PC-3 (cell line): ENCODE measurements at regions not wholly inside any gene's neighbourhood (a gene's known extent, or its start where the extent isn't known, plus 50 kb on each side); places are given as distances from the start of the nearest gene placed in this dataset.

Experiments used
- ATAC-seq: fragments of 200-7000 bp; cut with Tn5 transposase; 2 replicates; pipeline ENCODE4 v1.9.1; 2020; ENCODE audit warnings: mild to moderate bottlenecking, moderate library complexity
- BruUV-seq: library from RNA; stranded (reverse); fragments of 400-500 nt; replicated peaks from 2 replicates; lab custom pipeline; 2021; lab: Mats Ljungman, UMichigan
- CTCF ChIA-PET: fragments of 300-600 bp; sonication (Branson Sonifier 250); formaldehyde crosslinking; loops from one replicate; lab custom pipeline; 2022; ENCODE audit warnings: antibody characterized with exemption; lab: Charles Lee
- POLR2A ChIA-PET: fragments of 300-600 bp; sonication (Branson Sonifier 250); formaldehyde crosslinking; loops from one replicate; lab custom pipeline; 2022; ENCODE audit warnings: antibody characterized with exemption; ENCODE audit not compliant: unreplicated experiment; lab: Charles Lee
- DNase-seq: peaks from one replicate; pipeline ENCODE4 v3.0.0-alpha.2; 2015
- H2AFZ ChIP-seq: fragments of 300-600 bp; sonication (generic); 2 replicates; pipeline ENCODE4 v1.6.0; 2016; ENCODE audit warnings: antibody characterized with exemption, low read length
- H3F3A ChIP-seq: fragments of 300-600 bp; sonication (generic); one replicate; pipeline ENCODE4 v1.6.0; 2017; ENCODE audit warnings: antibody characterized with exemption, low read length, control low read depth, mild to moderate bottlenecking; ENCODE audit not compliant: unreplicated experiment
- H3K27ac ChIP-seq: fragments of 300-600 bp; sonication (generic); 2 replicates; pipeline ENCODE4 v1.5.1; 2016; ENCODE audit warnings: mild to moderate bottlenecking, low read length
- H3K27me3 ChIP-seq: fragments of 300-600 bp; sonication (generic); 2 replicates; pipeline ENCODE4 v1.6.1; 2016; ENCODE audit warnings: low read length, mixed read lengths
- H3K36me3 ChIP-seq: fragments of 300-600 bp; sonication (generic); 2 replicates; pipeline ENCODE4 v1.6.1; 2016; ENCODE audit warnings: low read depth, mixed run types, low read length, mixed read lengths
- H3K4me1 ChIP-seq: fragments of 300-600 bp; sonication (generic); 2 replicates; pipeline ENCODE4 v1.5.1; 2016; ENCODE audit warnings: low read length; ENCODE audit not compliant: insufficient read depth
- H3K4me2 ChIP-seq: fragments of 300-600 bp; sonication (generic); 2 replicates; pipeline ENCODE4 v1.6.0; 2016; ENCODE audit warnings: low read length
- H3K4me3 ChIP-seq: fragments of 300-600 bp; sonication (generic); 2 replicates; pipeline ENCODE4 v1.5.1; 2016; ENCODE audit warnings: mild to moderate bottlenecking, low read length, mixed read lengths
- H3K79me2 ChIP-seq: fragments of 300-600 bp; sonication (generic); 2 replicates; pipeline ENCODE4 v1.6.1; 2017; ENCODE audit warnings: low read length, mixed read lengths
- H3K9ac ChIP-seq: fragments of 300-600 bp; sonication (generic); 2 replicates; pipeline ENCODE4 v1.6.0; 2016; ENCODE audit warnings: mild to moderate bottlenecking, low read length
- H3K9me2 ChIP-seq: fragments of 300-600 bp; sonication (generic); replicated peaks from 2 replicates; pipeline ENCODE4 v1.6.1; 2016; ENCODE audit warnings: mixed run types, low read length, mixed read lengths
- H3K9me3 ChIP-seq: fragments of 300-600 bp; sonication (generic); 2 replicates; pipeline ENCODE4 v1.6.1; 2016; ENCODE audit warnings: low read length, mixed read lengths
- H4K20me1 ChIP-seq: fragments of 300-600 bp; sonication (generic); 2 replicates; pipeline ENCODE4 v1.6.1; 2016; ENCODE audit warnings: low read length, mixed read lengths
- CTCF ChIP-seq: fragments of 300-600 bp; sonication (generic); conservative IDR thresholded peaks from 2 replicates; pipeline ENCODE4 v1.5.1; 2017; ENCODE audit warnings: antibody characterized with exemption, low read depth, mild to moderate bottlenecking, low read length
- EZH2 ChIP-seq: fragments of 300-600 bp; sonication (generic); IDR thresholded peaks from one replicate; pipeline ENCODE4 v1.6.1; 2017; ENCODE audit warnings: antibody characterized with exemption, mild to moderate bottlenecking, low read length; ENCODE audit not compliant: unreplicated experiment
- EZH2phosphoT487 ChIP-seq: fragments of 300-600 bp; sonication (generic); IDR thresholded peaks from 2 replicates; pipeline ENCODE4 v1.6.1; 2018; ENCODE audit warnings: mild to moderate bottlenecking, antibody characterized with exemption, low read length, borderline replicate concordance
- intact Hi-C: fragments of 100-400 bp; cut with micrococcal nuclease; formaldehyde crosslinking; loops from 2 replicates; pipeline ENCODE4 v1.9.0; 2023

- ATAC-seq: no peak
Observed at GRCh38 chr1:194280463-194280862, 1094.0 kb upstream of the B3GALT2 start.

GRCh38 chr1:194279975-194280374 lies 1093.6 kb upstream of the B3GALT2 start:
- DNase-seq (no peak), ATAC-seq (no peak)
- Histone ChIP-seq H2AFZ (no peak overlapping the region), H4K20me1 (no peaks in the 10 kb centered on the region), H3K4me2 (no peak overlapping the region), H3K9ac (no peak overlapping the region), H3K36me3 (no peaks in the 10 kb centered on the region), H3K9me2 (no peaks in the 10 kb centered on the region), H3K4me1 (no peaks in the 10 kb centered on the region), H3K4me3 (no peak overlapping the region), H3K27me3 (no peaks in the 10 kb centered on the region), H3F3A (no peaks in the 10 kb centered on the region), H3K9me3 (no peaks in the 10 kb centered on the region), H3K79me2 (no peaks in the 10 kb centered on the region), H3K27ac (no peak overlapping the region)
- POLR2A ChIA-PET: no interaction called here
- no TSS peak for BruUV-seq
- CTCF ChIA-PET: no interaction called here
- intact Hi-C loops: no loop called here
- no peak for TF ChIP-seq EZH2
- no peak for TF ChIP-seq CTCF
- TF ChIP-seq EZH2phosphoT487: no peak

More at GRCh38 chr1:194280463-194280862, 1094.0 kb upstream of the B3GALT2 start:
- Histone ChIP-seq H3K36me3 (no peaks in the 10 kb centered on the region), H4K20me1 (no peaks in the 10 kb centered on the region), H3K9ac (no peak overlapping the region), H3K4me1 (no peaks in the 10 kb centered on the region), H3K9me3 (no peaks in the 10 kb centered on the region), H3K79me2 (no peaks in the 10 kb centered on the region), H3K27me3 (no peaks in the 10 kb centered on the region), H2AFZ (no peak overlapping the region), H3K4me2 (no peak overlapping the region), H3K27ac (no peak overlapping the region), H3K9me2 (no peaks in the 10 kb centered on the region), H3F3A (no peaks in the 10 kb centered on the region), H3K4me3 (no peak overlapping the region)
- no peak for DNase-seq
- TF ChIP-seq CTCF: no peak
- TF ChIP-seq EZH2phosphoT487: no peak
- no peak for TF ChIP-seq EZH2
- POLR2A ChIA-PET: no interaction called here
- CTCF ChIA-PET: no interaction called here
- no TSS peak for BruUV-seq
- intact Hi-C loops: no loop called here

- intact Hi-C loops: no loop called here
- H3K9me2 ChIP-seq: no peaks in the 10 kb centered on the region
- no peaks in the 10 kb centered on the region for H3F3A ChIP-seq
- no peak for TF ChIP-seq EZH2
- TF ChIP-seq EZH2phosphoT487: no peak
- TF ChIP-seq CTCF: no peak
- H3K4me1 ChIP-seq: no peaks in the 10 kb centered on the region
- CTCF ChIA-PET: no interaction called here
- H3K79me2 ChIP-seq: no peaks in the 10 kb centered on the region
- no peak for ATAC-seq
- no peak overlapping the region for H3K9ac ChIP-seq
- H4K20me1 ChIP-seq: no peaks in the 10 kb centered on the region
- H3K27me3 ChIP-seq: no peaks in the 10 kb centered on the region
- H2AFZ ChIP-seq: no peak overlapping the region
- no peak for DNase-seq
- H3K4me3 ChIP-seq: no peak overlapping the region
- H3K27ac ChIP-seq: no peak overlapping the region
- H3K4me2 ChIP-seq: no peak overlapping the region
- POLR2A ChIA-PET: no interaction called here
- BruUV-seq: no TSS peak
- H3K9me3 ChIP-seq: no peaks in the 10 kb centered on the region
- H3K36me3 ChIP-seq: no peaks in the 10 kb centered on the region
Observed at GRCh38 chr1:194277927-194278326, 1091.5 kb upstream of the B3GALT2 start.
